ENCODE measurements at regions not wholly inside any gene's neighbourhood (a gene's known extent, or its start where the extent isn't known, plus 50 kb on each side); places are given as distances from the start of the nearest gene placed in this dataset.

DNA sequence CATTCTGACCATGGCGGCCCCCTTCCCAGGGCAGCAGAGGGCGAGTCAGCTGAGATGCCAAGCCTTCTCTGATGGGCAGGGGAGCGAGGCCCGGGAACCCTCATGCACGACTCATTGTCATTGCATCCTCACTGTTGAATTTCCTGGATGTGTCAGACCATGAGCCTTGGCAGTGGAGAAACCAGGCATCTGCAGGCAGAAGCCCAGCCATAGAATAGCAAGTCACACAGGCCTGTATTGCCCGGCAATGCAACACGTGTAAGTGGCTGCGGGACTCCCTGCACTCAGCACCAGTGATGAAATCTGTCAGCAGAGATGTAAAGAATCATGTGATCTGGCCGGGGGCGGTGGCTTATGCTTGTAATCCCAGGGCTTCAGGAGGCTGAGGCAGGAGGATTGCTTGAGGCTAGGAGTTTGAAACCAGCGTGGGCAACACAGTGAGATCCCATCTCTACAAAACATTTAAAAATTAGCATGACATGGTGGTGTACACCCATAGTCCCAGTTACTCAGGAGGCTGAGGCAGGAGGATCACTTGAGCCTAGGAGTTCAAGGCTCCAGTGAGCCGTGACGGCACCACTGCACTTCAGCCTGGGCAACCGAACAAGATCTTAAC, 199.7 kb downstream of the KATNAL1 start:
- DNase-seq = peak in 1 of 14 donors; percentile 23

DNA sequence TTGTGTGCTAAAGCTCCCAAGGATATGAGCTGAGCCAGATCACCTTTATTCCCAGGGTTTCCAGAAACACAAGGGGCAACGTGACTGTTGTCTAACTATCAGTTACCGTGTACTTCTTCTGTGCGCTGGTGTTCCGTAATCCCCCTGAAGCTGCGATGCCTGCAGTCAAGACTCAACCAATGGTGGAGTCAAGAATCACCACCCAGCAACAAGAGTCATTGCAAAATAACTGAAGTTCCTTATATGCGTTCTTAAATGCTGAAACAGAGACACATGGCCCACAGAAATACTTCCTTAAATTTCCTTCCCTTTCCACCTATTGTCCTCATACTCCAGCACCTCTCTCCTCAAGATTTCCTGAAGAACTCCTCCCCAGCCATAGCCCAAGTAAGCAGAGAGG, 200.2 kb downstream of the KATNAL1 start:
- no peak for DNase-seq

DNA sequence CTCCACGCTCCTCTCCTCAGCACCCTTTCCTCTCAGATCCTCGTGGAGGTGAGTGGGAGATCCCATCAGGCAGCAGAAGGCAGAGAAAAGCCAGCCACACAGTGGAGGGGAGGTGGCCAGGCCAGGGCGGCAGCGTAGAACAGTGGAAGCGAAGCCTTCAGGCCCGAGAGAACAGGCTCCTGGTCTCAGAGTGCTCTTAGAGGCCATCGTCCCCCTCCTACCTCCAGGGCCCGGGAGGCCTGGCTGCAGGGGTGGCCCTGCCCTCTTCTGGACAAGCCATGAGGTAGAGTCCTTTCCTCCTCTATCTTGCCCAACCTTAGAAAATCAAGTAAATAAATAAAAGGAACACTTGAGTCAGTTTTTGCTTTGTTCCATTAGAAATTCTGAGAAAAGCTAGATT, 202.0 kb downstream of the KATNAL1 start:
- DNase-seq = no peak

DNA sequence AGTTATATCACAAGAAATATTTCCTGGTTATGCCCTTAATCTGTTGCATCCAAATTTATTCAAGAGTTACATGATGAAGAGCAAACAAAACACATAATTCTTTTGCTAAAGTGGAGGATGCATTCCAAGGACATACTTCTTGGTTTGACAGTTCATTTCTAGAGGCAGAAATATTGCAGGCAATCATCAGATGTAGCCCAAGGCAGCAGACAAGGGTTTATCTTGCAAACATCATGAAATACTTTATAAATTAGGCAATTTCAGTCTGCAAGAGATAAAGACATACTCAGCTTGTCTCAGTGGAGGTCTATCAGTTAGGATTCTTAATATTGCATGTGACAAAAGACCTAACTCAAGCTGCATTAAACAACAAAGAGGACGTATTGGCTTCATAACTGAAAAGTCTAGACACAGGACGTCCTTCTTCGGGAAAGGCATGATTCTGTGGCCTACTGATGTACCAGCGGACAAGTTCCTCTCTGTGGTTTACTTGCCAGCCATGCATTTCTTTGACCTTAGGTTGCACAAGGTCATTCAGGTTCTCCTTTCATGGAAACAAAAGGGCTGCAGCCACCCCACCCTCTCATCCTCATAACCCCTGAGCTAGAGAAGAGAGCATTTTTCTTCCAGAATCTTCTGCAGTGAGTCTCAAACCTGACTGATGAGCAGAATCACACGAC, 204.1 kb downstream of the KATNAL1 start:
- no peak for DNase-seq

DNA sequence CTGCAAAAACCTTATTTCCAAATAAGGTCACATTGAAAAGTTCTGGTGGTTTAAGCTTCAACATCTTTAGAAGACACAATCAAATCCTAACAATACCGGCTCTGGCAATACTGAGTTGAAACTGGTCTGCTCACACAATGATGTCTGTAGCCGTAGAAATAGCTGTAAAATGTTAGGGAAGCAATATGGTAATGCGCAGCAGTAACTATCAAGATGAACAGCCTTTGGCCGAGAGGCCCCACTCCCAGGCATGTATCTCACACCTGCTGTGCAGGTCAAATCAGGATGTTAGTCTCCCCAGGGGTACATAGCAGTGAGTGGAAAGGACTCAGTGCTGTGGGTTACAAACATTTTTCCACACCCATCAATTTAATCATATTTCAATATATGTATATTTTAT, 207.1 kb downstream of the KATNAL1 start:
- no peak for DNase-seq

DNA sequence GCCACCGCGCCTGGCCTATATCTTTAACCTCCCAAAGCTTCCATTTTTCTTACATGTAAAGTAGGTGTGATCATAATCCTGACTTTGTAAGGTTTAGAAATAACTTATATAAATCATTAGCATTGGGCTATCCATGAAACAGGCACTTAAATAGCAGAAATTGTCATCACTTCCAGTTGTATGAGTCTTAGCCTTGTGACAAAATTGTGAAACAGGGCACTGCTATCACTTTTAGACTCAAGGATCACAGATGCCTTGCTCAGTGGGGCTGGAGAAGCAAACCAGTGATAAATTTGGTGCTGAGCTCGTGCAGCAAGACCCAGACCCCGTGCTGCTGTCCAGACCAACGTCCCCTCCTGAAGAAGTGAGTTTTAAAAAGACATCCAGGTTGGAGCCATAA, 209.7 kb downstream of the KATNAL1 start:
- no peak for DNase-seq

DNA sequence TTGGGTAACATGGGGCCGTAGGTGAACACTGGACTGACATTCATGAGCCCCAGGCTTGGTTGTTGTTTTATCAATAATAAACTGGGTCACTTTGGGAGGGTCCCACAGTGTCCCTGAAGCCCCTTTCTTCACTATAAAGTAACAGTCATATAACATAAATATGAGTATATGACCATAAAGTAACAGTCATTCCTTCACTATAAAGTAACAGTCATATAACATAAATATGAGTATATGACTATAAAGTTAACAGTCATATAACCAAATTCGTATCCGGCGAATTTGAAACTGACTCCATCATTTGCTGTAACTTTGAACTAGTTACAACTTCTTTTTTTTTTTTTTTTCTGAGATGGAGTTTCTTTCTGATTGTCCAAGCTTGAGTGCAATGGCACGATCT, 210.3 kb downstream of the KATNAL1 start:
- DNase-seq = no peak

DNA sequence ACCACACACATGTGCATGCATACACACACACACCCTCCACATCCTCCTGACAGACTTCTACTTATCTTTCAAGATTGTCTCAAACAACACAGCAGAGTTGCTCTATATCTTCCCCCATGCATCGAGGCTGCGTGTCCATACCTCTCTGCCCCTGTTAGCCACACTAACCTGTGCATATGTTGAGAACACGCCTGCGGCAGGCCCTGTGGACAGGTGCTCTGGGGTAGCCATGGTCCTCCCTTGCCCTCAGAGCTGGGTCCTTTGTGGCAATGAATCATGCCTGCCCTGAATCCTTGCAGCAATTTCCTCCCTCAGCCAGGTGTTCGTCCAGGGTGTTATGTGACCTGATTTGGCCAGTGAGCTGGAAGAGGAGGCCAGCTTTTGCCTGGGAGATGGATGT, 213.3 kb downstream of the KATNAL1 start:
- DNase-seq = no peak

DNA sequence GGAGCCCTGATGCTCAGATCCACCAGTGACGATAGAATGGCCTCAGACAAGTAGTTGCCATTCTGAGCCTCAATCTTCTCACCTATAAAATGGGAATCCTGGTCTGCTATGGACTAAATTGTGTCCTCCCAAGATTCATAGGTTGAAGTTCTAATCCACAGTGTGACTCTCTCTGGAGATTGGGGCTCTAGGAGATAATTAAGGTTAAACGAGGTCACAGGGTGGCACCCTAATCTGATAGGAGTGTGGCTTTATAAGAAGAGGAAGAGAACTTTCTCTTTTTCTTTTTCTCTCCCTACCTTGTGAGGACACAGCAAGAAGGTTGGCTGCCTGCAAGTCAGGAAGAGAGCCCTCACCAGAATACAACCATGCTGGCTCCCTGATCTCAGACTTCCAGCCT, 214.1 kb downstream of the KATNAL1 start:
- DNase-seq = no peak

DNA sequence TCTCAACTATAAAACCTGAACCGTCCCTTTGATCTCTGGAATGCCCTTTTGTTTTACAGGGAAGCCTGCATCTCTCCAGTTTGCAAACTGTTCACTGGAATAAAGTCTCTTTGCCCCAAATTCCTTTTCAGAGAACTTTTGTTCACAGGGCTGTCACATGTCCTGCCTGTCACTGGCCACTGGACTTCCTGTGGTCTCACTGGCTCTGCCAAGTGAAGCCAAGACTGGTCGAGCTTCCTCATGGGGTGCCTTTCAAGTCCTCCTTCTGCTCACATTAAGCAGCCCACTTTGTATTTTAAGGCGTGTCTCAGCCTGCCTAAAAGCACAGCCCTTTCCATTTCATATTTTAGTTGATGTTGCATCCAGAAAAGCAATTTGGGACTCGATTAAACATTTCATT, 215.7 kb downstream of the KATNAL1 start:
- DNase-seq = peak in 7 of 14 donors; percentile 14 to 37 (median 26)

DNA sequence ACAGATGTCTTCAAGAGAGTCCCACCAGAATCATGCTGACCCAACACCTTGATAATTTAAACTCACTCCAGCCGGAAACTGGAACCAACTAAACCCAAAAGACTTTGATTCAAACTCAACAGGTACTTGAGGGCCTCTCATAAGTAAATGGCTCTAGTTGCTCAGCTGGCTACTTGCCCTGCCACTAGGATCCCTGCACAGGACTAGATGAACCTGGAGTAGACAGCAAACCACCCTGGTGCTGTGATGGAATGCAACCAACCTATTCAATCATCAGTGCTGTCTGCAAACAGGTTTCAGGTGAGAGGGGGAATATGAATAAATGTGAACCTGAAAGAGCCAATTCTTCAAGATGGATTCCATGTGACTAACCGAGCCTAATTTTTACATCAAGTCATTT, 216.3 kb downstream of the KATNAL1 start:
- DNase-seq = no peak

DNA sequence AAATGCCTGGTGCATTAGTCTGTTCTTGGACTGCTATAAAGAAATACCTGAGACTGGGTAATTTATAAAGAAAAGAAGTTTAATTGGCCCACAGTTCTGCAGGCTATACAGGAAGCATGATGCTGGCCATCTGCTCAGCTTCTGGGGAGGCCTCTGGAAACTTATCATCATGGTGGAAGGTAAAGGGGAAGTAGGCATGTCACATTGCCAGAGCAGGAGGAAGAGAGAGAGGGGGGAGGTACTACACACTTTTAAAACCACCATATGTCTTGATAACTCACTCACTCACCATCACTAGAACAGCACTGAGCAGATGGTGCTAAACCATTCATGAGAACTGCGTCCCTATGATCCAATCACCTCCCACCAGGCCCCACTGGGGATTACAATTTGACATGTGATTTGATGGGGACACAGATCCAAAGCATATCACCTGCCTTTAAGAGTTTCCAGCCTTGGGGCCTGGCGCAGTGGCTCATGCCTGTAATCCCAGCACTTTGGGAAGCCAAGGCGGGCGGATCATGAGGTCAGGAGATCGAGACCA, 219.0 kb downstream of the KATNAL1 start:
- no peak for DNase-seq

DNA sequence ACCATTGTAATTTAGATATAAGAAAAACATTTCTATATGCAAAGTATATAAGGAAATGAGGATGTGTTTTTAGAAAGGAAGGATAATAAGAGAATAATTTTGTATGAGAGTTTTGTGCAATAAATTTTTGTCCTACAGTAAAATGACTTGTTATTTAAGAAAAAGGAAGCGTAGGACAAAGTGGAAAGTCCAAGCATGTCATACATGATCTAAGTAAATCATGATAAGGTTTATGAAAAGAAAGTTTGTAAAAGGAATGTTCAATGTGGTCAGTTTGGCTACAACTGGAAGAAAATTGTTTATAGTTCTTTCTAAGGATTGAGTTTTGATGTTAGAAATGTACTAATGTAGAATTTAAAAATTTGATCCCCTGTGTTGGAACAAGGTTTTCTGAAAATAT, 222.3 kb downstream of the KATNAL1 start:
- no peak for DNase-seq

DNA sequence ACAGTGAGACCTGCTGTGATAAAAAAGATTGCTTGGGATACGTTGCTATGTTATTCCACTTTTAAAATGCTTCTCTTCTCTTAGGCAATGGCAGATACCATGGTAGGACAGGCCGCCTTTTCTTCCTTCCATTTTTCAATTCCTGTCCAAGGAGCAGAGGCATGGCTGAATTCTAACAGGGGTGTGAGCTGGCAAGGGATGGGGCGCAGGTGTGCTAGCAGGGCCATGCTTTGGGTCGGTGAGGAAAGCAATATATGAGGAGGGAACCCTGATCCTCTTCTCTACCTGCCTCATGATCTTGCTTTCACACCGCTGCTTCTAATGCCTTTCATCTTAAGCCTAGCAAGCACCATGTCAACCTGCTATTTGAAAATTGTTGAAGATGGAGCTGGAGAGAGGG, 225.0 kb downstream of the KATNAL1 start:
- no peak for DNase-seq

DNA sequence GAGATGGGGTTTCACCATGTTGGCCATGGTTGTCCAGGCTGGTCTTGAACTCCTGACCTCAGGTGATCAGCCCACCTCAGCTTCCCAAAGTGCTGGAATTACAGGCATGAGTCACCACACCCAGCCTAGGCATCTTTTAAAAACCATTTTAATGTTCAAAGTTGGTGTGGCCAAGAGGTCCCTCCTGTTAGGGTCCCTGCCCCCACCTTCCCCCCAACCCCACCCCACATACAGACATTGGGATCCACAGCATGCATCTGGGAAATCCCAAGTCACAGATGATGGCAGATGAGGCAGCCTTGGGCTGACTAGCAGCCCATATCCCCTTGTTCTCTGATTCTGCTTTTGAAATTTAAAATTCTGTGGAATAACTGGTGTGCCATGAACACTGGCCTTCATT, 226.0 kb downstream of the KATNAL1 start:
- no peak for DNase-seq

DNA sequence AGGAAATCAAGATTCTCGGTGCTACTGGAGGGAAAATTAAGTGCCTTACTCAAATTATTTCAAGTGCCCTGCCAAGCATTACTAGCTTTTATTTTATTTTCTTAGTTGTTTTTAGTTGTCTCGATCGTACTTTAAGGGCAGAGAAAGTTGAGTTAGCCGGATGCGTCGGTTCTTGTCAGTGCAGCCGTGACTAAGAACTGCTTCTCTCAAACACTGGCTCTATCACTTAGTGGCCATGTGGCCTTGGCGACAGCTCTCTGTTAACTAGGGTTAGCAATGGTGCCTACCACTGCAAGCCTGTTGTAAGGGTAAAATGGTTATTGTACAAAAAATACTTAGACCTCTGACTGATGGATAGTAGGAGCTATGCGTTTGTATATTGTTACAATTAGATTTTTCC, 227.8 kb downstream of the KATNAL1 start:
- DNase-seq = no peak

DNA sequence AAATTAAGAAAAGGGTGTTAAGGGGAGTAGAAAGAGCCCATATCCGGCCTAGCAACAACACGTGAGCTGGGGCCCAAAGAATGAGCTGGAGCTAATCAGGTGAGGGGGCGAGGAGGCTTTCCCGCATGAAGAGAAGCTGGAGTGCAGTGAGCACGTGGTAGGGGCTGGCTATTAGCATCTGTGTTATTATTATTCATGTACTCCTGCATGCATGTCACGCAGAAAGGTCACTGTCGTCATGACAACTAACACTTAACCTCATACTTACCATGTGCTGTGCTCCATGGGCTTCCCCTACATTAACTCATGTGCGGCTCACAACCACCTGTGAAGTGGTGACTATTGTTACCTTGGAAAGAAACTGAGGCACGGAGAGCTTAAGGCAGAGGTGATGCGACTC, 227.6 kb upstream of the UBL3 start:
- no peak for DNase-seq

DNA sequence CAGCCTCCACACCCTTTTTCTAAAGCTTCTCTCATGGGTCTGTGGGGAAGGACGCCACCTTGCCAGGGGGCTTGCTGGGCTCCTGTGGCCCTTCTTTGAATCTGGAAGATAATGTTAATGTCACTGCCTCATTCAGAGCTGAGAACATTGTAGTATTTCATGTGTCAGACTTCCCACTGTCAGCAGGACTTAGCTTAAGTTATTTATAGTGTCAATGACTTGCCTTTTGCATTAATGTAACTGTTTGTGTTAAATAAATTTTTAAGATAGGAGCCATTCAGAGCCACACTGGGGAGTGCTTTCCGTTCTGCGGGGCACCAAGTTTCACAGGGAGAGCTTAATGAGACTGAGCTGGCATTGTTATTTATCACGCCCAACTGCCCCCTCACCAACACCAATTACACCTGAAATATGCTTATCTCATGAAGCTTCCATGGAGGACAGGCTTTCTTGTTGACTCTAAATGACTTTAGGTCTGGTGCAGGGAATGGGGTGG, 226.9 kb upstream of the UBL3 start:
- DNase-seq = no peak

DNA sequence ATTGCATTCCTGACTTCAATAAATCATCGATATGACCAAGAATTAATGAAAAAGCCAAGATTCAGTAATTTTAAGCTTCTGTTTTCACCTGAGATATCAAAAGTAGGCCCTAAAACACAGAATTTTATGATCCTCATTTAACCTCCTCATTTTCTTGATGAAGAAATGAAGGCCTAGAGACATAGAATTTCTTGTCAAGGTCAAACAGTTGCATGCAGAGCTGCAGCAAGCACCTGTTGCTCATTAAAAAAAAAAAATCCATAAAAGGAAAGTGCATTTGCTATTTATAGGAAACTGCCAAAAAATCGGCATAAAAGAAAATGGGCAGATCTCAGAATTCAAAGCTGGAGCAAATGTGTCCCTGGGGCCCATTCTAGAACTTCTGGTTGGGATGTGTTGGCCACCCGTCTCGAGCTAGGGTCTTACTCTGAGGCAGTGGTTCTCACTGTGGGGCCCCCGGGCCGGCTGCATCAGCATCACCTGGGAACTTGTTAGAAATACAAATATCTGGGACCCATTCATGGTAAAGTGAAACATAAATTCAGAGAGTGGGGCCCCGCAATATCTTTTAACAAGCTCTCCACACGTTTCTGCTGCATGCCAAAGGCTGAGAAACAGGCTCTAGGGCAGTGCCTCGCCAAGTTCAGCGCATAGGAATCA, 224.7 kb upstream of the UBL3 start:
- DNase-seq = no peak

DNA sequence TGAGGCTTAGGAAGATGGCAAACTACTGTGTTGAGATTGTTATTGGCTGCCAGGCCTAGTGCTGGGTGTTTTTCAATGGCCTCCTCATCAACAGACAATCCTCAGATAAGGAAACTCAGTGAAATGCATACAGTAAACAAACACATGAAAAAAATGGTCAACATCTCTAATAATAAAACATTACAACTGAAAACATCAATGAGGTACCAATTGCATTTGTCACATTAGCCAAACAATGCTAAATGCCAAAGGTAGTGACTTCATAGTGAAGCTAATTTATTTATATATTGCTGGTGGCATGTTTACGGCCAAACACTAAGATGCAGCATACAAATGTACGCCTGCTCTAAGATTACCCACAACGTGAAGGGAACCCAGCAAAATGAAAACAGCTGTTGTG, 224.0 kb upstream of the UBL3 start:
- no peak for DNase-seq

DNA sequence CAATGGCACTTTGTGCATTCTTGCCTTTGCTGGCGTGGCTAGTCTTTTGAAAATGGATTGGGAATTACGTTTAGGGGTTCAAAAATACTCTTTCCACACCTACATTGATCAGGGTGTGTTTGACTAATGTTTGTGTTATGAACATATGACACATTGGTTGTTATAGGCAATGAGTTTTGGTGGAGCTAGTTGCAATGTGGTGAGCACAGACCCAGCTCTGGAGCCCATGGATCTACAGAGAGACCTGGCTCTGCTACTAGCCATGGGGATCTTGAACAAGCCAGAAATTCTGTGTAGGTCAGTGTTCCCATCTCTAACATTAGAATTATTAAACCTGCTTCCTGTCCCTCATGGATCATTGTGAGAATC, 222.4 kb upstream of the UBL3 start:
- DNase-seq = no peak

DNA sequence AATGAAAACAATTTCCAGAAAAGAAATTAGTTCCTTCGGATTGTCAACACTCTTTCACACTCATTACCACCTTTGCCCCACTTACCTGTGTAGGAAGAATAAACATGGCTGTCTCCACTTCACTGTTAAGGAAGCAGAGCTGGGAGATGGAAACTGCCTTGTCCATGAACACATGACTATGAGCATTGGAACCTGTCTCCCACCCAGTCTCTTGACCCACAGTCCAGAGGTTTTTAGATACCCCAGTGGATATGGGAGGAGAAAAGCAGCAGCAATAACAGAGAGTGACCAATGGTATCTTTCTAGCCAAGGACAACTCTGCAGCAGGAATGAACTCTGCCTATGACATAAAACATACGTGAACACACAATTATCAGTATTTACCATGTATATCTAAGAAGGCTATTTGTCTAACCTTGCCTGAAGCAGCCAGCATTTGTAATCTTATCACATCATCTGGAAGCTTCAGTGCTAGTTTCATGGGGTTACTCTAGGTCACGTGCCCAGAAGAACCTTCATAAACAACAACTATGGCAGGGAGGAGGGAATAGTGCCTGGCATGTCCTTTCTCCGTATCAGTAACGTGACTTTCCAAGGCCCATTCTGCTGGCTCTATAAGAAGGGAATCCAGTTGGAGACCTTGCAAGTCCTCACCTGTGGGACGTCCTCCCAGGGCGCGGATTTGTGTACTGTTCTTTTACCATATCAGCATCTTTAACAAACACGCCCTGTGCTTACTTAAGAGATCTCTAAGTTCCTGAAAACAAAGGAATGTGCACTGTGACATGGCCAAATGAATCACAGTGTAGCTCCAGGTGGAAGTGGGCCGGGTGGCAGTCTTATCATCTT, 221.8 kb upstream of the UBL3 start:
- DNase-seq = no peak

DNA sequence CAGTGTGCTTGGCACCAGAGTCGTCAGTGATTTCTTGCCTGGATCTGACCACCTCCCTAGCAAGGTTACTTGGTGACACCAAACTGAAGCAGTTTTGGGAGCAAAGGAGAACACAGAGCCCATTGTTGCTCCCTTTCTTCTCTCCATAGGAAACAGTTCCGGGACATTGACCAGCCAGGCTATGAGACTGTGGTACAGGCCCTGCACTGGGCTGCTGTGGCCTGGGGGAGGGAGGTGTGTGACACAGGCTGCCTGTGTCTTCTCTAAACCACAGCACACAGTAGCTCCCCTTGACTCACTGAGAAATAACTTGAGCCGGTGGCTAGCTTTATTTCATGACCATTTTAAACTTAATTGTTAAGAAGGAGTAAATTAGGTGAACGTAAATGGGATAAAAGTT, 214.8 kb upstream of the UBL3 start:
- no peak for DNase-seq
